ENCODE measurements at regions not wholly inside any gene's neighbourhood (a gene's known extent, or its start where the extent isn't known, plus 50 kb on each side); places are given as distances from the start of the nearest gene placed in this dataset.

DNA sequence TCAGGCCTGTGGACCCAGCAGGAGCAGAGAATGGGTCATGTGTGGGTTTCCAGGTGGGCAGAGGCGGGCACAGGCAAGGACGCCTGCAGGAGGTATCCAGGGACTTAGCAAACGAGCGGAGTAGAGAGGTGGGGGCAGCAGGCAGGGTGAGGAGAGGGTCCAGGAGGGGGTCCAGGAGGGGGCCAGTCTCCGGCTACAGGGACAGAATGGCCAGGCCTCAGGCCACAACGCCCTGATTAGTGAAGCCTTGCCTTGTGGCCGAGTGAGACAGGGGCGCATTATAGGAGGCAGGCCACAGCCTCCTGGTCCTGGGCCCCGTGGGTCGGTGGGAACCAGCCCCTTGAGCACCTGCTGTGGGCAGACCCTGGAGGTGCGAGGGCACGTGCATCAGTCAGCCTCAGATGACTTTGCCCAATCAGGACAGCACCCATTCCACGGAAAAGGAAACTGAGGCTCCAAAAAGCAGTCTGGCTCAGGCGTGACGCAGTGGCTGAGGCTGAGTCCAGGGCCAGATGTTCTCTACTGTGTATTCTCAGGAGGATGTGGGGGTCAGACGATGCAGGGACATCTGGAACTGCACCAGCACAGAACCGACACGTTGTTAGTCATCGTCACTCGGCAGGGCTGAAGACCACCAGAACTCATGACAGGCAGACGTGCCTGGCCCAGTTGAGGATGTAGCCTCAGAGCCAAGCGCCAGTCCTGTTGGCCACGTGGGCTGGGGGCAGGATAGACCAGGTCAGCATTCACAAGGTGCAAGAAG lies 113.7 kb downstream of the CRYAA start:
- TF ChIP-seq, protein P1, sequence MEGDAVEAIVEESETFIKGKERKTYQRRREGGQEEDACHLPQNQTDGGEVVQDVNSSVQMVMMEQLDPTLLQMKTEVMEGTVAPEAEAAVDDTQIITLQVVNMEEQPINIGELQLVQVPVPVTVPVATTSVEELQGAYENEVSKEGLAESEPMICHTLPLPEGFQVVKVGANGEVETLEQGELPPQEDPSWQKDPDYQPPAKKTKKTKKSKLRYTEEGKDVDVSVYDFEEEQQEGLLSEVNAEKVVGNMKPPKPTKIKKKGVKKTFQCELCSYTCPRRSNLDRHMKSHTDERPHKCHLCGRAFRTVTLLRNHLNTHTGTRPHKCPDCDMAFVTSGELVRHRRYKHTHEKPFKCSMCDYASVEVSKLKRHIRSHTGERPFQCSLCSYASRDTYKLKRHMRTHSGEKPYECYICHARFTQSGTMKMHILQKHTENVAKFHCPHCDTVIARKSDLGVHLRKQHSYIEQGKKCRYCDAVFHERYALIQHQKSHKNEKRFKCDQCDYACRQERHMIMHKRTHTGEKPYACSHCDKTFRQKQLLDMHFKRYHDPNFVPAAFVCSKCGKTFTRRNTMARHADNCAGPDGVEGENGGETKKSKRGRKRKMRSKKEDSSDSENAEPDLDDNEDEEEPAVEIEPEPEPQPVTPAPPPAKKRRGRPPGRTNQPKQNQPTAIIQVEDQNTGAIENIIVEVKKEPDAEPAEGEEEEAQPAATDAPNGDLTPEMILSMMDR (IDR thresholded peaks at IDR 0.05), result no peak
- TF ChIP-seq POLR2A (IDR thresholded peaks at IDR 0.05), result no peak
